Urothelium cell line (cell line): ENCODE measurements at regions not wholly inside any gene's neighbourhood (a gene's known extent, or its start where the extent isn't known, plus 50 kb on each side); places are given as distances from the start of the nearest gene placed in this dataset.

ENCODE experiments used
- DNase-seq: peaks from one replicate; pipeline ENCODE4 v3.0.0; 2011; ENCODE audit warnings: low spot score, mixed read lengths
- FAIRE-seq: peaks from 2 replicates; lab custom pipeline; 2011; peaks lifted over from hg19 to GRCh38; lab: Jason Lieb, UNC

DNA sequence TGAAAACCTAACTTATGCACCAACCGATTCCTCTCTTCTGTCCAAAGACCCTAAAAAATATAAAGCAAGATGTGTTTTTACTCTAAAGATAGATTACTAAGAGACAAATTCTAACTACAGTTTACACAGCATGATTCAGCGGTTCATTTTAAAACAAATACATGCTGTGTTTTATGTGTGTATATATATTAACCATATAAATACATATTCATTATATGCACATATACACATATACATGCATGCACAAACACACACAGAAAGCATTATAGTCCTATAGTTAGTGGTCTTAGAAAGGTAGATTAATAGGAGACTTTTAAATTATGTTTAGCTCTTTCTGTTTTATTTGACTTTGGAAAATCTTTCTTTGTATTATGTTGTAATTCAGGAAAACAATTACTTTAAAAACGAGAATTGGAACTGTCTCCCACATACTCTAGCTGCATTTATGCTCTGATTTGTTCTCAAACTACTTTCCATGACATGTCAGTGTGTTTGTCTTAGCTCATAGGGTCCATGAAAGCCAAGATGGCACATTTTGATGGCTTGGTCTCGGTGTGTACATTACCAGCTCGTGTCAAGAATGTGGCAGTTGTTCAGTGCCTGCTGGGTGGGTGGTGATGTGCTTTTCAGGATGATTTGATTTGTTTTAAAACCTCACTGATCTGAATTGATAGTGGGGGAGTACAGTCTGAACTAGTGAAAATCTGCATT lies 548.8 kb upstream of the SALL1 start:
- DNase-seq = no peak
- no peak for FAIRE-seq

DNA sequence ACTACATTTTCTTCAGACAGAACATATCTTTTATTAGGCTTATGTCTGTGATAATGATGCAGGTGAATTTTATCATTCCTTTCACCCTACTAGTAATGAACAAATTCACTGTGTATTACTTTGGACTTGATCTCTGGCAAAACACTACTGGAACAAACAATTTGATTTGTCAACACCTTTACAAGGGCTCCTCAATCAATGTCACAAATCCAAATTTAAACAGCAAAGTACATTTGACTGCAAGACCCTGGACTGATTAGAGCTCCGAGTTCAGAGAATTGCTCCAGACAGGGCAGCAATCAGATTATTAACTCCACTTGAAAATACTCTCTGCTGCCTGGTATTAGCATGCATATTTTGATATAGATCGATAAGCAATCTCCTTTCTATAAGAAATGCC lies 547.6 kb upstream of the SALL1 start:
- no peak for FAIRE-seq
- DNase-seq = no peak

DNA sequence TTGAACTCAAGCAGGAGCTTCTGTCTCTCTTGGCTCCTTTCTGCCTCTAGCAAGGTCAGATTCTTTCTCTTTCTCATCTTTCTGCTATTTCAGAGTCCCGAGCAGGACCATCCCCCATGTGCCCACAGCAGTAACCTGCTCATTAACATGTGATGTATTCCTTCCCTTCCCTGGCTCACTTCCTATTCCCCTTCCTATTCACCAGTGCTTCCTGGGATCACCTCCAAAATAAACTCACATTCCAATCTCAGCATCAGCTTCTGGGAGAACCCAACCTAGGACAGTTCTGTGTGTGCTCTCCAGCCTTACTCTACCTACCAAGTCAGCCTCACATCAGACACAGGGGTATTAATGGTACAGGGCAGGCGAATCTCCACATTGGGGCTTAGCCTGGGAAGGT lies 546.4 kb upstream of the SALL1 start:
- FAIRE-seq (no peak), DNase-seq (no peak)

DNA sequence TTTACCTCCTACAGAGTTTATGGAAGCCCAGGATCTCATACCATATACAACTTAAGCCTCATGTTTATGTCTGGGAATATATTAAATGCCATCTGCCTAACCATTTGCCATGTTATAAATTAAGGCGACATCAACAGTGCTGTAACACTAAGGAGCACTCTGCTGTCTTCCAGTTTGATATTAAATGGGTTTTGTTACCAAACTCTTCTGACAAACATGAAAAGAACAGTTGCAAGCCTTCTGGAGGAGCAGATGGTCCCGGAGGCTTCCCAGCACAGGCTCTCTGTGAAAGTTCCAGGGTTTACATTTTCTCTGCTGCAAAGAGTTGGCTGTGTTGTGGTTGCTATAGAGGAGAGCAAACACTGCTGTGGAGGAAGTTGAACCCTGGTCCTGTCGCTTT lies 545.3 kb upstream of the SALL1 start:
- DNase-seq (no peak), FAIRE-seq (no peak)

DNA sequence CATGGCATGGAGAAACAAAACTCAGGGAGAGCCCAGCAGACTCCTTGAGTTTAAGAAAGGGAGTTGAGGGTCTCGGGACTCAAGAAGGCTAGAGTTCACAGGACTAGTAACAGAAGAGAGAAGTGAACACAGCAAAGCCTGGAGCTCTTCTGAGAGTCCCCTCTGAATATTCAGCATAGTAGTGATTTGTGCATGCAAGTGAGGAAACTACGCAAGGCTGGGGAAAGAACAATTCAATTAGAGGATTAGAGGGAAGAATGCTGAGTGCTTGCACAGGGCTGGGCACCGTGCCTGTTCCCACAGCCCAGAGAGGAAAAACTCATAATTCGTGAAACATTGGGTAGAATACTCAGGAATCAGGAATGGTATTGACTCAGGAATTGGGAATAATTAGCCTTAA lies 540.0 kb upstream of the SALL1 start:
- FAIRE-seq = no peak

DNA sequence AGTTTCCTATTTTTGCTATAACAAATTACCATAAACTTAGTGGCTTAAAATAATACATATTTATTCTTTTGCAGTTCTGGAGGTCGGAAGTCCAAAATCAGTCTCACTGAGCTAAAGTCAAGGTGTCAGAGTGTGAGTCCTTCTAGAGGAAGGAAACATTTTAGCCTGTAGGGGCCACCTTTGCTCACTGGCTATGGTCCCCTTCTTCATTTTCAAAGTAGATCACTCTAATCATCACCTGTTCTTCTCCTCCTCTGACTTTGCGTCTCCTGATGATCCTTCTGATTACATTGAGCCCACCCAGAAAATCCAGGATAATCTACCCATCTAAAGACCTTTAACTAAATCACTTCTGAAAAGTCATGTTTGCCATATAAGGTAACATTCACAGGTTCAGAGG lies 534.4 kb upstream of the SALL1 start:
- no peak for FAIRE-seq

More for the DNA sequence above, 540.0 kb upstream of the SALL1 start:
- DNase-seq = no peak

DNA sequence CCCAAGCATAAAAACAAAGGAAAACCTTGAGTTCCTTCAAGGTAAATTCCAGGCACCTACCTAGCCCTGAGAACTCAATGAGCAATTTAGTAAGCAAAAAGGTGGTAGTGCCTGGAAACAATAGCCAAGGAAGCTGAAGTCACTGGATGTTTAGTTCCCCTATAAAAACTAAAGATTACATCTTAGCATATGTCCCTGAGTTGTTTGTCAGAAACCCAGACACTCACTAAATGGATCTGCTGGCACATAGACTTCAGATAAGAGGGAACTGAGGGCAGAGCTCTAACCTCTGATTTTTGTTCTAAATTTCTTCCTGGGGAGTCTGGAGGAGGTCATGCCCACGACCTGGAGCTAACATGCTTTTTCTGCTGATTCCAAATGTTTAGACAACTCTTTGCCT lies 532.8 kb upstream of the SALL1 start:
- DNase-seq = no peak

More for the DNA sequence above, 534.4 kb upstream of the SALL1 start:
- DNase-seq = no peak

DNA sequence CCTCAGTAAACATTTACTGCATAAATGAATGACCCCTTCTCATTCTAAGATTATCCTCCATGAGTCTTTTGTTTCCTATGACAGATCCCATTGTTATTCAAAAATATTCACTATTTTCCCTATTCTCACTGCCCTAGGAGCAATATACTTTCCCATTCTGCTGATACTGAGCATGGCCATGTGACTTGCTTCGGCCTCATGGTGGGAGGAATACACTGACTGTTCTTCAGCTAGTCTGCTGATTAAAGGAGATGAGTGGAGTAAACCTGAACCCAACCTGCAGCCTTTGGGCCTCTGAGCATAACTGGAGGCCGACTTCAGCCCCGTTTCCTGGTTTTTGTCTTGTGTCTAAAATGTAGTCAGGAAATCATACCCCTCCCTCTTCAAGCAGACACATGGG lies 531.8 kb upstream of the SALL1 start:
- DNase-seq = no peak
- FAIRE-seq = no peak

More for the DNA sequence above, 532.8 kb upstream of the SALL1 start:
- FAIRE-seq = no peak

DNA sequence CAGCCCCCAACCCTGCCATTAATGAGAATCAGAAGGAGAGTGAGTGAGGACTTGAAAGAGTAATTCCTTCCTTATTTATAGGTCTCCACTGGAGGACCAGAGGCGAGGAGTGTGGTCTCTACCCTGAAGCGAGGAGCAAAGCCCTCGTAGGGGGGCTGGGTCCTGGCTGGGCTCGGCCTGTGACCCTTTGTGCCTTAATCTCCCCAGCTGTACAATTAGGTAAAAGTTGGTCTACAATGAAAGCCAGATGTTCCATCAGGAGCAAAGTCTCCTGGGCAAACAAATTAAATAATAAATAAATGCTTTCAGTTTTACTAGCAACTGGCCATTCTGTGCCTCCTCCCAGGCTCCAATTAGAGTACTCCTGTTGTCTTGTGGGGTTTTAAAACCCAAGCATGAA lies 523.5 kb upstream of the SALL1 start:
- DNase-seq (no peak), FAIRE-seq (no peak)

DNA sequence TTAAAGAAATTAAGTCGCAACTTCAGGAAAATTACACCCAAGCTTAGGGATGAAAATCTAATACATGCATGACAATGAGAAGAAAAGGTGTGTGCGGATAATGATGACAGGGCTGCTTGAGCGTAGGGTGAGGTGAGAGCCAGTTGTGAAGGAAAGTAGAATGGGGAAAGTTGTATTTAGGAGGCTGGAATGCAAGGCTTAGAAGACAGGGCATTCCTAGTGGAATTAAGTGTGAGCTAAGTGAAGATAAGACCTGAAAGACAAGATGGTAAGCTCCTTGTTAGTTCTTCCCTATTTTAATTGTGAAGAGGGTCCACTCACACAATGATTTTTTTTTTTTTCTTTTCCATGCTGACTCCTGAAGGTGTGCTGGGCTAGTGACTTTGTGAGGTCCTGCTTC lies 519.5 kb upstream of the SALL1 start:
- no peak for FAIRE-seq
- no peak for DNase-seq

DNA sequence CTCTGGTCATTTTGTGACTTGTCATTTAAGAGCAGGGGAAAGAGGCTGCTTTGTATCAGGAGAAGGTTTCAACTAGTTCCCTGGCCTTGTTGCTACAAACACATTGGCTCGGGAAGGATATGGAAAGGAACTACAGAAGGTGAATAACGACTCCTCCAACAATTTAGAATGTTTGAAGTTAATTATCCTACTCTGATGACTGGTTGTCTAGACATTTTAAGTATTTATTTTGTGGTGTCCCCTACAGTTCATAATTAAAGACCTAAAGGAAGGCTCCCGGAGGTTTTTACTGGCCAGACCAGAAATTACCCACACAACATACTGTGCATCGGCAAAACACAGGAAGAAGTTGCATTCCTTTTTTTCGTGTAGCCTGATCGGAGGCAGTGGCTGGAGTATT lies 515.8 kb upstream of the SALL1 start:
- FAIRE-seq (no peak), DNase-seq (no peak)

DNA sequence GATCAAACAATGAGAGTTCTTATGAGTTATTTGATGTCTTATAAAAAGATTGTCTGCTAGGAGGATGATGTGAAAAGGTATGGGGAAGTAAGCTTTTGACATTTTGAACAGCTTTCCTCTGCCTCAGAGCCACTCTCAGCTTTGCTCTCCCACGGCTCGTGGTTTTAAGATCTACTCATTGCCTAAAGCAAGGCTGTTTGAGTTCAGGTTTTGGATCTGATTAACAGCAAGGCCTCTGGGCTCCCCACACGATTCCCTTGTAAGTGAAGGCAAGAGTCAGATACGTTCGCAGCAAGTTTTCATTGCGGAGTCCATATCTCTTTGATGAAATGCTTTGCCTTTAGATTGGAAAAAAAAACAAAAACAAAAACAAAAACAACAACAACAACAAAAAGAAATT lies 515.0 kb upstream of the SALL1 start:
- FAIRE-seq (no peak), DNase-seq (no peak)

DNA sequence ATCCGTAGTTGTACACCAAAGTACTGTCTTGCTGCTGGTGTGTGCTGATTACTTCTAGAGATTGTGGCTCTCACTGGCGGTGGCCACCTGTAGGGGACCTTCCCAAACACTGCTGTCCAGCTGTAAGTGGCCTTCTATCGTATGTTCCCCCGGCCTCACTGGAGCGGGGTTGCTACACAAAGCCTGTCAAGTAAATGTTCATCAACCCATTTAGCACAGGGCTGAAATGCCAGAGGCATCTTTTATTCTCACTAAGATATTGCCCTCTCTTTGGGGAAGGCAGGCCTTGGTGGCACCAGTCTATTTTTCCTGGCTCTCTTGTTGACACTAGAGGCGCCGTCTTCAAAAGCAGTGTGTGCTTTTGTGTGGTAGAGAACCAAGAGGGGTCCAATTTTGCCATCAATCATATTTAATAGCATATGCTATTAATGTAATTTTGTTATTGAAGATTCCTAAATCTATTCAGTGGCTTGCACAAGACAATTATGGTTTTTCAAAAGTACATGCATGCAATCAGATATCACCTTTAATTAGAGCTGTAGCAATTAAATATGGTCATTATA lies 514.4 kb upstream of the SALL1 start:
- DNase-seq (no peak), FAIRE-seq (no peak)

DNA sequence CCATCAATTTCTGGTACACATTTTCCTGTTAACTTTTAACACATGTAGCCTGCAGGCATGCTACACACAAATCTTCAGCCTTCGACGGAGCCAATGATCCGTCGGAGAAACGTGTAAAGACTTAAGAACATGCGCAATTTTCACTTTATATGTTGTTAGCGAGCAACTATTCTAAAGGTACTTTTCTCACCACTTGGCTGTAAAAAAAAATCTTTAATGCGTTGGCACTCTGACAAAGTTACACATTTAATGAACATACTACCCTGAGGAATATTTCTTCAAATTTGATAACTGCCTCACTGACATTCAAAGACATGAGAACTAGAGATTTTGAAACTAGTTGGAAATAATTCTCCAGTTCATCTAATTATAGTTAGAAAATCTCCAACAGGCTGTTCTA lies 507.5 kb upstream of the SALL1 start:
- FAIRE-seq (no peak), DNase-seq (no peak)

DNA sequence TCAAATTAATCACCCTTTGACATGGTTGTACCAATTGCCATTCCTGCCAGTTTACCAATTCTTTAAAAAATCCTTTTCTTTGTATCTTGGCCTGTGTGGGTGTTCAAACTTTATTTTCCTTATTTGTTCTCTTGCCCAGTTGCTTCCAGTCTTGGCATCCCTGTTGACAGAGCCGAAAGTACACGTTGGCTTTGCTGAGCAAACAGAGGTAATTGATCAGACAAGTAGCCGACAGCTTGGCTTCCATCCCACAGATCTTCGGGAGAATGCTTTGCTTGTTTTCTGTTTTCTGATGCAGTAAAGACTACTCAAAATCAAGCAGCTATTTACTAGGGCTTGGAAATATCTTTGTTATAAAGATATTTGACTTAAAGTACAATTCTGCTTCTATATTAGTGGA lies 506.8 kb upstream of the SALL1 start:
- no peak for FAIRE-seq
- DNase-seq = no peak

DNA sequence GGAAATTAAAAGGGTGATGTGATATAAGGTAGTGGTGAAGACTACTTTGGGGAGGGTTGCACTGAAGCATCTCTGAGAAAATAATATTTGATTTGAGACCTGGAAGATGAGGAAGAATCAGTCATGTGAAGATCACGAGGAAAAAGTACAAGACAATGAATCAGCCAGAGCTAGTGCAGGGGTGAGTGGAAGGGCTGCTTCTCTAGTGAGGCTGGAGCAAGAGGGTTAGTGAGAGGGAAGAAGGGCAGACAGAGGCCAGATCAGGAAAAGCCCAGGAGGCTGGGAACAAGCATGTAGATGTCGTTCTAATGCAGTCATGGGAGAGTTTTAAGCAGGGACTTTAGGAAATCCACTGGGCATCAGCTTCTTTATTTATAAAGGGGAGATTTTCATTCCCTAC lies 504.2 kb upstream of the SALL1 start:
- DNase-seq (no peak), FAIRE-seq (no peak)

DNA sequence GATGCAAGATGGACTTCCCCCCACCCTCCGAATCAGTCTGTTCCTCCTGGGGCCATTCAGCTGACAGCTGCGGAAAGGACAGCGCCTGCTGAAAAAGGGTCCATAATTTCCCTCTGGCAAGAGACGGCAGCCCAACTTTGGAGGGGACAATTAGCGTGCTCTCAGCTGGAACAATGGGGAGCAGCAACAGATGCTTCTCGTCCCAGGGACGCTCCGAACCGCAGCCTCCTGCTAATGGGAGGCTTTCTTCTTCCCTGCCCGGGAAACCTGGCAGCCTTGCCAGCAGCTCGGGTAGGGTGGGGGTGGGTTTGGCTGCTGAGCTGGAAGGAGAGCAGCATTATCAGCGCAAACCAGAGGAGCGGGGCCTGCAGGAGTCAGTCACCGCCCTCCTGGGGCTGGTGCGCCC lies 500.0 kb upstream of the SALL1 start:
- DNase-seq (no peak), FAIRE-seq (no peak)

DNA sequence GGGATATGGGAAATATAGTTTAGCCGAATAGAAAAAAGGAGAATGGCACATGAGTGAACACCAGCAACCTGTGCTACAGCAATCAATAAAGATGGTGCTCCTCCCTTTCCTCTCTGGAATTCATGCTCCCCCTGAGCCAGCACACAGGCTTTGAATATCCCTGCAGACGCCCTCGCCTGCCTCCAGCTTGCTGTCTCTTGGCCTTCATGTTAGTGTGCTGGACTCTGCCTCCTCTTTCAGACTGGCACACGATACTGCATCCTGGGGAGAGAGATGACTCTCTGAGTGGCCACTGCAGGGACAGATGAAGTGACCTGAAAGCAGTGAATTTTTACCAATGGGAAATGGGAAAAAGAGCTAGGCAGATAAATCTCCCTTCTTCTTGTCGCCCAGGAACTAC lies 498.6 kb upstream of the SALL1 start:
- DNase-seq = no peak
- FAIRE-seq = no peak

DNA sequence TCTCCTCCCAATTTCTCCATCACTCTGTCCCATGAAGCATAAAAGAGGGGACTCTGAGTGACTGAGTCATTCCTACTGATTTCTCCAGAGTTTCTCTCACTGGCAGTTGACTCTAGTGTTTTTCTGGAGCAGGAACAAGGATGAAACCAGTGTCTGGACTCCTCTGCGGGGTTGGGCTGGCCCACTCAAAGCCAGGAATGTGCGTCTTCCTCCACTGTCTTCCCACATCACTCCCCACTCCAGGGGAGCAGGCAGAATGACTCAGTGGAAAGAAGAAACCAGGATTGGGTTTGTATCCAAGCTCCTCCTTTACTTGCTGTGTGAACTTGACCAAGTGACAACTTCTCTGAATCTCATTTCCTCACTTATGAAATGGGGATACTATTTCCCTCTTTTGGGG lies 497.5 kb upstream of the SALL1 start:
- no peak for DNase-seq
- no peak for FAIRE-seq

DNA sequence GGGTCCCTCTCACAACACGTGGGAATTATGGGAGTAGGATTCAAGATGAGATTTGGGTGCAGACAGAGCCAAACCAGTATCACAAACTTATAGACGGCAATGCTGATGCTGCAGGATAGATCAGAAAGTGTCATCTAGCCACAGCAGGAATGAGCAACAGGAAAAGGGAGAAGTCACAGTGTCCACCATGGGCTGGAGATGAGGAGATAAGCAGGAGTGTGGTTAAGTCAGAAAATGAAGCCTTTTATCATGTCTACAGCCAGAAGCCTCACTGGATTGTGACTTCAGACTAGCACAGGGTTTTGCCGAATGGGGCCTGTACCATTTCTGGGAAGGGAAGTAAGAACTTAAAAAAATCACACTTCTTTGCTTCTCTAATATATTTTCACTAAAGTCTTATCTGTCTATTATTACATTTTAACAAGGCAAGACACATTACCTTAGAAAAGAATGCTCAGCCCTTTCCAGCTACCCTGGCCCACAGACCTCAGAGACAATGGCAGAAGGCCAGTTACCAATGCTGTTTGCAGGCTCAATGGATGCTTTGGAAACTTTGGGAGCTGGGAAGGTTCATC lies 490.2 kb upstream of the SALL1 start:
- no peak for FAIRE-seq
- DNase-seq = no peak

DNA sequence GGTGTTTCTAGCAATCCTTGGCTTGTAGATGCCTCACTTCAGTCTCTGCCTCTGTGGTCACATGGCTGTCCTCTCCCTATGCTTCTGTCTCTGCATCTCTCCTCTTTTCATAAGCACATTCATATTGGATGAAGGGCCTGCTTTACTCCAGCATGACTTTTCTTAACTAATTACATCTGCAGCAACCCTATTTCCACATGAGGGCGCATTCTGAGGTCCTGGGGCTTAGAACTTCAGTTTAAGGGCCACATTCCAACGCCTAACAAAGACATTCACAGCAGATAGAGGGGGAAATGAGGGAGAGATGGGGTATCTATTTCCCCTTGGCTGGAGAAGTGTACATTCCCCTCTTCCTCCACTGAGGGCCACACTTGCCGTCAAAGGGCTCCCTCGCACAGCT lies 489.1 kb upstream of the SALL1 start:
- FAIRE-seq (no peak), DNase-seq (no peak)

DNA sequence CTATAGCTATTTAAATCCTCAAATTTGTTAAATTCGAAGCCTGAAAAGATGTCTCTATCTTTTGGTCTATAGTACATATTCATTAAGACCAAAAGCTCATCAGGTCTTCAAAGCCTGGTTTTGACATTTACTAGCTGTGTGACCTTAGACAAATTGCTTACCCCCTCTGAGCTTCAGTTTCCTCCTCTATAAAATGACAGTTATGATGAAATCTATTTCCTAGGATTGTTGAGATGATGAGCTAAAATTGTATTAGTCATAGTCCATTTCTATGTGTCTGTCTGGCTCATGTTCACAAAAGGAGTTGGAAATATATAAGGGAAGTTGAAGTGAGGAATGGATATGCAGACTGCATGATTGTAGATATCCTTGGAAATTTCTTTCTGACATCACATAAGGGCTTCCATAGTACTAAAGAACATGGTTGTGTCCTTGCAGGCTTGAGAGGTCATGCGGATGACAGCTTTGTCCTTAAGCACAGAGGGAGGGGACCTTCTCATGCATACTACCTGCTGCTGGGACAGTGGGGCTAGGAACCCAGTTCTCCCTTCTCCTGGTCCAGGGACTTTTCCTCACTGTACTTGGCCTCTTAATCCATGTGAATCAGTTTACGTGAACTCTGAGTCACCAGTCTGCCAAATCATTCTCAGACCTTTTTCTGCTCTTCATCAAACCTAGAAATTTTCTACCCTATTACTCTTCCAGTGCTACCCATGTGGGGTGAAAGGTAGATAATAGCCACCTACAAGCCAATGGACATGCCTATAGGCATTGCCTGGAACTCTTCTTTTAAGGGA lies 487.5 kb upstream of the SALL1 start:
- DNase-seq = no peak
- no peak for FAIRE-seq
